LHCN-M2 (cell line): ENCODE measurements at regions not wholly inside any gene's neighbourhood (a gene's known extent, or its start where the extent isn't known, plus 50 kb on each side); places are given as distances from the start of the nearest gene placed in this dataset.
"Not testable (repeated sequence)": the region's sequence is repeated elsewhere in the genome, so short reads cannot be mapped to it uniquely, and the experiment has no call there.

Experiments used
- DNase-seq: peaks from one replicate; pipeline ENCODE4 v3.0.0-alpha.2; 2012; ENCODE audit warnings: low read depth

- DNase-seq = no peak
These were observed 94.5 kb upstream of the MXRA5 start for GRCh38 chrX:3440981-3441380.

- not testable (repeated sequence) for DNase-seq
These were observed 89.5 kb upstream of the MXRA5 start for GRCh38 chrX:3435916-3436315.

GRCh38 chrX:3435057-3435456 lies 88.6 kb upstream of the MXRA5 start:
- DNase-seq = no peak

- no peak for DNase-seq
These were observed 82.3 kb upstream of the MXRA5 start for GRCh38 chrX:3428792-3429191.

DNA sequence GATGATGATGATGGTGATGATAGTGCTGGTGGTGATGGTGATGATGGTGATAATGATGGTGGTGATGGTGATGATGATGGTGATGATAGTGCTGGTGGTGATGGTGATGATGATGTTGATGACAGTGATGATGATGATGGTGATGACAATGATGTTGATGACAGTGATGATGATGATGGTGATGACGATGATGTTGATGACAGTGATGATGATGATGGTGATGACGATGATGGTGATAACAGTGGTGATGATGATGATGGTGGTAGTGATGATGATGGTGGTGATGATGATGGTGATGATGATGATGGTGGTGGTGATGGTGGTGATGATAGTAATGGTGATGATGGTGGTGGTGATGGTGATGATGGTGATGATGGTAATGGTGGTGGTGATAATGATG lies 80.1 kb upstream of the MXRA5 start:
- DNase-seq = no peak

DNA sequence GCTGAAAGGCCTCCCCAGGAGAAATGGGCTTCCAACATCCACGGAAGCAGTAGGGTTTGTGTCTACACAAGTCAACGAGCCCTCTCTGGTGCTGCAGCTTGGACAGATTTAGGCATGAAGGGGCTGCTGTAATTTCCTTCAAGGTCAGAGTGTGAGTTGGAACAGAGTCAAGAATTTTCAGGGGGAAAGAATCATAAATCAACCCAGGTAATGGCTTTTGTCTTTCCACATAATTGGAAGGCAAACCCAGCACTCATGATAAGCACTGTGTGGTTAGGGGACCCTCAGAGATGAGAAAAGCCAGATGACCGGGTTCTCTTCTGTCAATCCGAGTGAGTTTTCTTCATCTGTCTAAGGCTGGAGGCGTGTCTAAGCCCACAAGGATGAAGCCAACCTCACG lies 78.6 kb upstream of the MXRA5 start:
- no peak for DNase-seq

DNA sequence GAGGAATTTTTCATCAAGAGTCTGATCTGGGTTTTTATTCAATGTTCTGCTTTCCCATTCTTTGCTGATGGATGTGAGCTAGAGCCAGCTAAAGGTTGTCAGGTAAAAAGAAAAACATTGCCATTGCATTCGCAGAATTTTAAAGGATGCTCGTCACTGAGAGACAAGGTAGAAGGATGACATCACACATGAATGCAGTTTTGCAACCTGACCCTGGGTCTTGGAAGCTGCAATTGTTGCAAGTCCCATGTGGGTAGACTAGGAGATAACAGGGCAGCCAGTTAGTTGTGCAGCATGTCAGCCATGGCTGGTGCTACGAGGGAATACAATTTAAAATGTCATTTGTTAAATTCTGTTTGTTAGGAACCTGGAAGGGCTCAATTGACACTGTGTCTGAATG lies 73.9 kb upstream of the MXRA5 start:
- no peak for DNase-seq

GRCh38 chrX:3415011-3415410 lies 68.6 kb upstream of the MXRA5 start:
- DNase-seq = no peak

DNA sequence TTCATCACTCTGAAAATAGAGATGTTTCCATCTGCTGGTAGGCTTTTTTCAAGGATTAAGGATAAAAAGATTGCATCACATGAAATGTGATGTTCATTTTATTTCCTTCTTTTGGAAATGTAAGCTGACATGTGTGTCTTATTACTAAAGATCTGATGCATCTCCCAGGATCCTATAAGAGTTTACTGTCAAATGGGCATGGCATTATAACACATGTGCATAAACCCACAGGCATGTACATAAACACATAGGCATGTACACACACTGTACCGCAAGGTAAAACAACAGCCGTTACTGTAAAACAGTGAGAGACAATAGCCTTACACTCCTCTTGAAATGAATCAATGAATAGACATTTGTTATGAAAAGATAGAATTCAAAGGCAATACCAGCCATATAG lies 65.2 kb upstream of the MXRA5 start:
- DNase-seq = not testable (repeated sequence)

GRCh38 chrX:3409936-3410335 lies 63.5 kb upstream of the MXRA5 start:
- not testable (repeated sequence) for DNase-seq

DNA sequence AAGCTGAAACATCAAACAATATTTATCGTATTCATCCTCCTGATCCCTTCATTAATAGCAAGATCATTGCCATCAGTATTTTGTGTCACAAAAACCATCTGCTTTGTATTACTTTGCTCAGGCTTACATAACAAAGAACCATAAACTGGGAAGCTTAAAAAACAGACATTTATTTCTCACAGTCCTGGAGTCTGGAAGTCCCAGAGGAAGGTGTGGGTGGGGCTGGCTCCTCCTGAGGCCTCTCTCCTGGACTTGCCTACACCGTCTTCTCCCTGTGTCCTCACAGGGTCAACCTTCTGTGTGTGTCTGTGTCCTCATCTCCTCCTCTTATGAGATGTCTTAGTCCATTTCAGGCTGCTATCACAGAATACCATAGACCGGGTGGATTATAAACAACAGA lies 61.3 kb upstream of the MXRA5 start:
- no peak for DNase-seq

- DNase-seq = no peak
These were observed 60.7 kb upstream of the MXRA5 start for GRCh38 chrX:3407121-3407520.

GRCh38 chrX:3403748-3404147 lies 57.3 kb upstream of the MXRA5 start:
- DNase-seq = no peak
